ENCODE measurements at regions not wholly inside any gene's neighbourhood (a gene's known extent, or its start where the extent isn't known, plus 50 kb on each side); places are given as distances from the start of the nearest gene placed in this dataset.
"Not testable (repeated sequence)": the region's sequence is repeated elsewhere in the genome, so short reads cannot be mapped to it uniquely, and the experiment has no call there.

GRCh38 chr21:5055027-5055754, 5466.2 kb upstream of the TPTE start:
- TF ChIP-seq CTCF (IDR thresholded peaks at IDR 0.05 in 8 of 11, conservative IDR thresholded peaks at IDR 0.05 in 3 of 11); POLR2AphosphoS5 (IDR thresholded peaks at IDR 0.05): not testable (repeated sequence)

All from spleen (tissue), 7 donors.